HTR-8/SVneo (cell line): ENCODE measurements at regions not wholly inside any gene's neighbourhood (a gene's known extent, or its start where the extent isn't known, plus 50 kb on each side); places are given as distances from the start of the nearest gene placed in this dataset.
"Not testable (repeated sequence)": the region's sequence is repeated elsewhere in the genome, so short reads cannot be mapped to it uniquely, and the experiment has no call there.

ENCODE experiments used
- DNase-seq: peaks from one replicate; pipeline ENCODE4 v3.0.0; 2011; ENCODE audit warnings: low spot score, mixed read lengths; ENCODE audit not compliant: insufficient read length
- FAIRE-seq: peaks from 2 replicates; lab custom pipeline; 2011; peaks lifted over from hg19 to GRCh38; lab: Jason Lieb, UNC

DNA sequence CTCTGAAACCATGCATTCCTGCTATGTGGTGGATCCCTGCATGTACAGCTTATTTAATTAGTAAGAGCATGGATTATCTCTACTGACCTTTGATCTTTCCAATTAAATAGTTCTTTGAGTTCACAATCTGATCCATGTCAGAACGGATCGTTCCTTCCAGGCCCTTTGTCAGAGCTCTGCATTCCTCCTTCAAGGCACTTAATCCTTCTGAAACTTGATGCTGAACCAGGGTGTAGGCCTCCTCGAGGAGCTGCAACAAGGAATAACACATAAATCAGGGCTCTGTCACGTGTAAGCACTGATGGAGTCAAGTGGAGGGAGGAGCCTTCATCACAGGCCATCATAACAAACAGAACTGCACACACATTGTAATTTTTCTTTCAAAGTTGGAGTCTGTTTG lies 68.4 kb upstream of the EDEM3 start:
- peak; percentile 38 for DNase-seq
- no peak for FAIRE-seq

DNA sequence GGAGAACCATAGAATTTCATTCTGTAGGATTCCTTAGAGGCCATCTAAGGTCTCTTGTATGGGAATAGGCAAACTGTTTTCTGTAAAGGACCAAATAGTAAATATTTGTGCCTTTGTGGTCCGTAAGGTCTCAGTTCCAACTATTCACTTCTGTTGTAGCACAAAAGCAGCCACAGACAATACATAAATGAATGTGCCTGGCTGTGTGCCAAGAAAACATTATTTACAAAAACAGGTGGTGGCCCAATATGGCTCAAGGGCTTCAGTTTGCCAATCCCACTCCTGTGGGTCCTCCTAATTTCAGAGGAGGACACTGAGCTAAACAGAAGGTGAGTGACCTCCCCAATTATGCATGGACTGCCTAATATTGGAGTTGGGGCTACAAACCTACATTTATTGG lies 67.6 kb upstream of the EDEM3 start:
- FAIRE-seq (no peak), DNase-seq (no peak)

- no peak for DNase-seq
- FAIRE-seq: no peak
These were observed 67.0 kb upstream of the EDEM3 start for GRCh38 chr1:184821658-184822057.

DNA sequence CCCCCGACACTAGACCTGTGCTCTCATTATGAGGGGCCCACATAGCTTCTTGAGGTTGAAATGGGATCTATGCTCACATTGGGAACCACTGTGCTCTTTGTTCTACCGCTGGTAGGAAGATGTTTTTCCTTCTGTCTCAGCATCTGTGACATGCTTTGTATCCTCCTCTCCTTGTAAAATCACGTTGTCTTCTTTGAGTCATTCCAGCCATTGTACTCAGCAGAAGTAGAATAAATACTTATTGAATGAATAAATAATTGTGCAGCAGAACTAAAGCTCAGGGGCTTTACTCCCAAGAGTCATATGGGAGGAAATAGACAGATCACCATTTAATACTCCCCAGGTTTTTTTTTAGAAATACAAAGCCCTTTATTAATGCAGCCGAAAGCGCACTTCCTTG lies 66.3 kb upstream of the EDEM3 start:
- FAIRE-seq (no peak), DNase-seq (no peak)

DNA sequence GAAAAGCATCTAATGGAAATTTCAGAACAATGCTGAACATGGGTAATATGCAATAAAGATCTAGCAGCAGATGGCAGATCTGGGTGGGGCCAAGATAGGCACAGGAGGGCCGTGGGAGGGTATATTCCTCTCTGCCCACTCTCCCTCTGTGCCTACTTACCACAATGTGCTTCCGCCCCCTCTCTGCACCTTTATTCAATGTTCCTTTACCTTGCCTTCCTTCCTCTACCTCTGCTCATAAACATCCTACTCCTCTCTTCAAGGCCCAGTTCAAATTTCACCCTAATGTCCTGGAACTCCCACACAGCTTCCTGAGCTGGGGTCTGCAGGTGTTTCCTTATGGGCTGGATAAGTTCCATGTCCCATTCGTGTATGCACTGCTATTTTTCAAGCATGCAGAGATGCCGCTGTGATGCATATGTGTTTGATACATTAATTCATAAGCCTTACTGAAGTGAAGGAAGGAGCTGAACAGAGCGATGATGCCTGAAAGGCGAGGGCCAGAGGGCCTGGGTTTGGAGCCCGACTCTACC lies 65.6 kb upstream of the EDEM3 start:
- no peak for FAIRE-seq

GRCh38 chr1:184818646-184819045 lies 64.0 kb upstream of the EDEM3 start:
- no peak for FAIRE-seq

More for the DNA sequence above, 65.6 kb upstream of the EDEM3 start:
- no peak for DNase-seq

DNA sequence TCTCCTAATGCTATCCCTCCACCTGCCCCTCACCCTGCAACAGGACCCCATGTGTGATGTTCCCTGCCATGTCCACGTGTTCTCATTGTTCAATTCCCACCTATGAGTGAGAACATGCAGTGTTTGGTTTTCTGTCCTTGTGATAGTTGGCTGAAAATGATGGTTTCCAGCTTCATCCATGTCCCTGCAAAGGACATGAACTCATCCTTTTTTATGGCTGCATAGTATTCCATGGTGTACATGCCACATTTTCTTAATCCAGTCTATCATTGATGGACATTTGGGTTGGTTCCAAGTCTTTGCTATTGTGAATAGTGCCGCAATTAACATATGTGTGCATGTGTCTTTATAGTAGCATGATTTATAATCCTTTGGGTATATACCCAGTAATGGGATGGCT lies 62.3 kb upstream of the EDEM3 start:
- not testable (repeated sequence) for DNase-seq, FAIRE-seq

More at GRCh38 chr1:184818646-184819045, 64.0 kb upstream of the EDEM3 start:
- no peak for DNase-seq

- no peak for FAIRE-seq
These were observed 59.0 kb upstream of the EDEM3 start for GRCh38 chr1:184813528-184814089.

GRCh38 chr1:184811439-184812111 lies 56.9 kb upstream of the EDEM3 start:
- DNase-seq (no peak), FAIRE-seq (no peak)

More at GRCh38 chr1:184813528-184814089, 59.0 kb upstream of the EDEM3 start:
- no peak for DNase-seq

GRCh38 chr1:184810735-184811343 lies 56.2 kb upstream of the EDEM3 start:
- DNase-seq (no peak), FAIRE-seq (no peak)

GRCh38 chr1:184806296-184806721 lies 51.7 kb upstream of the EDEM3 start:
- no peak for DNase-seq
- FAIRE-seq: no peak

DNA sequence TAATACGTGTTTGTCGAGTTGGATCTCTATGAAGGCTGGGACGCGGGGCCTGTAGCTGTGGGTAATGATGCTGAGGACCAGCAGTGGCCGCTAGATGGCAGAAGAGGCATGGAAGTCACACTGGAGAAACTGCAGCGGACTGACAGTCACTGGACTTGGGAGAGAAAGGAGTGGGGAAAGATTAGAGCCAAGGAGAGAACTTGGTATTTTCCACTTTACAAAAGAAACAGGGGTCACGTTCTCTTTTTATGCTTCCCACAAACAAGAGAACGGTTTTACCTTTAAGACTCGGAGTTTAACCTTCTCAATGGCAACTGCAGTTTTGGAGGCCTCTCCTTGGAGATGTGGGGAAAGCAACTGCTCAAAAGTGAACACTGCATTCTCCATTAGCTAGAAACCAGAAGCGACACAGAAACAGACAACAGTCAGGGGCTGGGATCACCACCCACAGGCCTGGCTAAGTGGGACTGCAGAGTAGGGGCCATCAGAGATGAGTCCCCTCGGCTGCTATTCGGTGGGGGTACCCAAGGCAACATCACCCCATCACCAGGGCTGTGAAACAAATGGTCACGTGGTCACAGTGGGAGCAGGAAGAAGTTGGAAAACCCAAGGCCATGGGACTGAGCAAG lies 51.1 kb upstream of the EDEM3 start:
- DNase-seq: peak; percentile 88
- no peak for FAIRE-seq
